GM12892 (cell line): ENCODE measurements at regions not wholly inside any gene's neighbourhood (a gene's known extent, or its start where the extent isn't known, plus 50 kb on each side); places are given as distances from the start of the nearest gene placed in this dataset.
"Not testable (repeated sequence)": the region's sequence is repeated elsewhere in the genome, so short reads cannot be mapped to it uniquely, and the experiment has no call there.

ENCODE experiments used
- DNase-seq: peaks from one replicate; pipeline ENCODE4 v3.0.0; 2011; ENCODE audit not compliant: insufficient read length
- FAIRE-seq: peaks from 2 replicates; lab custom pipeline; 2011; peaks lifted over from hg19 to GRCh38; lab: Jason Lieb, UNC
- POLR2A ChIP-seq: IDR thresholded peaks from 2 replicates; pipeline ENCODE4 v1.6.1; 2011; ENCODE audit warnings: low read depth, low read length, control low read depth
- POLR2AphosphoS5 ChIP-seq: IDR thresholded peaks from 2 replicates; pipeline ENCODE4 v1.6.1; 2011; ENCODE audit warnings: low read depth, low read length, control low read depth
- TAF1 ChIP-seq: IDR thresholded peaks from 2 replicates; pipeline ENCODE4 v1.6.1; 2011; ENCODE audit warnings: low read depth, mild to moderate bottlenecking, control low read depth, low read length, borderline replicate concordance

GRCh38 chr6:132118144-132118543, 167.0 kb upstream of the CCN2 start:
- TF ChIP-seq POLR2AphosphoS5 (no peak), POLR2A (no peak), TAF1 (no peak)
- DNase-seq: no peak
- FAIRE-seq: no peak

GRCh38 chr6:132115714-132116366, 164.7 kb upstream of the CCN2 start:
- DNase-seq (no peak), FAIRE-seq (no peak)
- TF ChIP-seq TAF1 (no peak), POLR2A (no peak), POLR2AphosphoS5 (no peak)

DNA sequence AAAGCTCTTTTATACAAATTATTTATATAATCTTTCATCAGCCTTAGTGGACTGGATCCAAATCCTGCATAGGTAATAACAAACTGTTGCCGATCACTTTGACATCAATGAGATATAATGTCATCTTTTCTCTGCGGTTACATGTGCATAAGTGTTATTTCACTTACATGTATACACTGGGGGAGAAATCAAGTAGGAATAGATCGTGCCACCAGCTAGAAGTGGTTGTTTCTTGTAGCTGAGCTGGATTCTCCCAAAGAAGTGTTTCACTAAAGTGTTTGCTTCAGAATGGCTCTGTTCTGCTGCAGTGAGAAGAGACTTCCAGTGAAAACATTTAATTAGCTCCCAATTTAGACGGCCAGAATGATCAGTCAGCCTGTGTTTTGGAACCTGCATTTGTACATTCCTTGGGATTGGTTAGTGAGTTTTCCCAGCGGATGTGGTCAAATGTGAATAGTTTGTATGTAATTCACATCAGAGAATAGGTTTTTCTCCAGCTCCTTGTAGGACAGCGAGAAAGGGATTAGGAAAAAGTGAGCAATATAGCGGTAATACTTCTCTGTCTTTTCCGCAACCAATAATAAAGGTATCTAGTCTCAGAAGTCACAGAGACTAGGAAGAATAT, 163.1 kb upstream of the CCN2 start:
- FAIRE-seq (no peak), DNase-seq (no peak)
- TF ChIP-seq POLR2A (no peak), TAF1 (no peak), POLR2AphosphoS5 (no peak)

- DNase-seq, FAIRE-seq: not testable (repeated sequence)
Observed at GRCh38 chr6:132109752-132110151, 158.6 kb upstream of the CCN2 start.

DNA sequence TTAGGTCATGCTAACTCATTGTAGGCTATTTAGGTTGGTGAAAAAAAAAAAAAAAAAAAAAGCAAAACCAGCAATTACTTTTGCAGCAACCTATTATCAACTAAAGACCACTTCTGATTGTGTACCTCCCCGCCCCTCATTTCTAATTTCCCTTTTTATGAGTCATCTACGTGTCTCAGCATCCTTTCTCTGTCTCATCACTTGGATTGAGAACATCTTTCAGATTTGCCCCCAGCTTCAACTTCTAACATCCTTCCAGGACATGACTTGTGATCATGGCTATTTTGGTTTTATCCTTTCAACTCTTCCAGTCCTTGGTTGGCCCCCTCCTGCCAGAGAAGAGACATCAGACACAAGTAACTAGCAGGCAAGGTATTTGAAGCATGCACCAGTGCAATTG, 156.7 kb upstream of the CCN2 start:
- FAIRE-seq (no peak), DNase-seq (no peak)
- TF ChIP-seq TAF1 (no peak), POLR2AphosphoS5 (no peak), POLR2A (no peak)

GRCh38 chr6:132101535-132101934, 150.4 kb upstream of the CCN2 start:
- no peak for DNase-seq
- TF ChIP-seq TAF1 (no peak), POLR2A (no peak), POLR2AphosphoS5 (no peak)
- FAIRE-seq: no peak

DNA sequence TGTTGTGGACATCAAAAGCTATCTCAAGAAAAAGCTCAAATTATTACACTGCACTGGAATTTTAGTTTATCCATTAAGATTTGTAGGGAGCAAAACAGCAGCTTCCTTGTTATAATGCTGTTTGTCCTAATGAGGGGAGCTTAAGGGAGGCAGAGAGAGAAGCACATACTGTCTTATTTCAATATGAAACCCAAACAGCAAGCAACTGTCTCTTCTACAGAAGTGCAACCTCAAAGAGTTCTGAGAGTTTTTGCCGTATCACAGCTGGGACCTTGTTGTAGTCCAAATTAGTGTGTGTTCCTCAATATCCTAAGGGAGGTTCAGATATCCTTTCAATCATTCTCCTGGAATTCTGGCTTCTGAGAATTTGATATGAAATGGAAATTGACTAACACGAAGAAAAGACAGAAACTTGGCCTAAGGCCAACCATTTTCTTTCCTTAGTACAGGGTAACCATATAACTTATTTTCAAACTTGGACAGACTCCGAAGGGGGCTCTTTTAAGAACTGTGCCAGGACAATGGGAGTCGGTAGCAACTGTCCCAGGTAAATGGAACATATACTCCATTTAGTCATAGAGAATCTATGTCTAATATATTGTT, 149.3 kb upstream of the CCN2 start:
- FAIRE-seq: no peak
- DNase-seq: no peak
- TF ChIP-seq POLR2A: no peak
- no peak for TF ChIP-seq TAF1
- TF ChIP-seq POLR2AphosphoS5: no peak

GRCh38 chr6:132096996-132097395, 145.8 kb upstream of the CCN2 start:
- no peak for TF ChIP-seq TAF1
- no peak for TF ChIP-seq POLR2AphosphoS5
- TF ChIP-seq POLR2A: no peak
- DNase-seq: no peak
- FAIRE-seq: no peak

GRCh38 chr6:132096245-132096644, 145.1 kb upstream of the CCN2 start:
- TF ChIP-seq POLR2AphosphoS5 (no peak), POLR2A (no peak), TAF1 (no peak)
- FAIRE-seq (no peak), DNase-seq (no peak)

GRCh38 chr6:132089173-132089572, 138.0 kb upstream of the CCN2 start:
- TF ChIP-seq POLR2AphosphoS5 (no peak), TAF1 (no peak)
- no peak for DNase-seq
- no peak for FAIRE-seq

GRCh38 chr6:132088150-132088549, 137.0 kb upstream of the CCN2 start:
- FAIRE-seq (no peak), DNase-seq (no peak)
- TF ChIP-seq TAF1 (no peak), POLR2A (no peak), POLR2AphosphoS5 (no peak)

DNA sequence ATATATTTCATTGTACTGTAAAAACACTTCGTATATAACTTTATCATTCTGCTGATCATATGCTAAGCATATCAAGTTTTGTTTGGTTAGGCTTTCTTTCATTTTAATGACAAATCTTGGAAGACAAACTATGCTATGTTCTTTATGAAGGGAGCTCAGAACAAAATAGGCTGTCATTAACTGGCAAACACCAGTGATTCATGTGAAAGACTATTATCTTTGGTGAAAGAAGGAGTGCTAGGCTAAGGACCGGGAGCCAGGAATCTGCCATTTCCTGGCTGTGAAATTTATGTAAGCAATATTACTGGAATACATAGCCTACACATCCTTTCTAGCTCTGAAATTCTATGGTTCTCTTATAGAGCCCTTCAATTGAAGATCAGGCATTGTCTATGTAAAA, 136.2 kb upstream of the CCN2 start:
- FAIRE-seq (no peak), DNase-seq (no peak)
- TF ChIP-seq POLR2AphosphoS5: no peak
- TF ChIP-seq POLR2A: no peak
- no peak for TF ChIP-seq TAF1

DNA sequence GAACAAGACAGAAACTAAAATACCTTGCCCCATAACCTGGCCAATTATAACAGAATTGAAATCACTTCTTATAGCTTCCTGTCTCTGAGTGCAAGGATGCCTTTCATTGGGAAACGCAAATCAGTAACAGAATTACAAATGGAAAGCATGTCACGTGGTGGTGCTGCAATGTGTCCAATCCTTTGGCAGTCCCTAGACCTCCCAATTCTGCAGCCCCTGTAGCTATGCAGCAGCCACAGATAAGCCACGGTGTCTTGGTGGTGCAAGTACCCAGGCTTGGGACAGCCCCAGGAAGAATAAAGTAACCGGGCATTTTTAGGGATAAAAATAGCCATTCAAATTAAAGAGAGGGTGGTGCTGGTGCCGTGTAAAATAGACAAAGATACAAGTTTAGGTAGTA, 134.6 kb upstream of the CCN2 start:
- TF ChIP-seq POLR2AphosphoS5 (no peak), TAF1 (no peak), POLR2A (no peak)
- DNase-seq: no peak
- no peak for FAIRE-seq
